Activated naive CD8-positive, alpha-beta T cell (primary cell): ENCODE measurements at regions not wholly inside any gene's neighbourhood (a gene's known extent, or its start where the extent isn't known, plus 50 kb on each side); places are given as distances from the start of the nearest gene placed in this dataset.
"Not testable (repeated sequence)": the region's sequence is repeated elsewhere in the genome, so short reads cannot be mapped to it uniquely, and the experiment has no call there.

Source experiments
- H3K27ac Mint-ChIP-seq: one replicate; pipeline ENCODE4 v1.8.0; 2021; ENCODE audit warnings: mixed read lengths
- H3K27me3 Mint-ChIP-seq: one replicate; pipeline ENCODE4 v1.8.0; 2021; ENCODE audit warnings: mixed read lengths
- H3K36me3 Mint-ChIP-seq: one replicate; pipeline ENCODE4 v1.8.0; 2021; ENCODE audit warnings: mixed read lengths
- H3K4me1 Mint-ChIP-seq: one replicate; pipeline ENCODE4 v1.8.0; 2021; ENCODE audit warnings: low read depth, mixed read lengths
- H3K4me3 Mint-ChIP-seq: one replicate; pipeline ENCODE4 v1.8.0; 2021; ENCODE audit warnings: mild to moderate bottlenecking, mixed read lengths
- H3K9me3 Mint-ChIP-seq: one replicate; pipeline ENCODE4 v1.8.0; 2021; ENCODE audit warnings: low read depth, mixed read lengths

GRCh38 chr21:14646893-14647292 lies 100.8 kb upstream of the SAMSN1 start:
- no peaks in the 10 kb centered on the region for H3K4me1 Mint-ChIP-seq
- no peak overlapping the region for H3K4me3 Mint-ChIP-seq
- H3K9me3 Mint-ChIP-seq: peaks cover 16% of the 10 kb centered on the region
- H3K27ac Mint-ChIP-seq: no peak overlapping the region
- peaks cover 19% of the 10 kb centered on the region for H3K36me3 Mint-ChIP-seq
- H3K27me3 Mint-ChIP-seq: no peaks in the 10 kb centered on the region

DNA sequence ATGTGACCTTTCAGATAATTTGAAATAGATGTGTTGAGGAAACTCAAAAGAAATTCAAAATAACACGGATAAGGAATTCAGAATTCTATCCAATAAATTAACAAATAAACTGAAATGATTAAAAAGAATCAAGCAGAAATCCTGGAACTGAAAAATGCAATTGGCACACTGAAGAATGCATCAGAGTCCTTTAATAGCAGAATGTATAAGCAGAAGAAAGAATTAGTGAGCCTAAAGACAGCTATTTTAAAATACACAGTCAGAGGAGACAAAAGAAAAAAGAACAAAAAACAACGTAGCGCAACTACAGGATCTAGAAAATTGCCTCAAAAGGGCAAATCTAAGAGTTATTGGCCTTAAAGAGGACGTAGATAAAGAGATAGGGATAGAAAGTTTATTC lies 99.6 kb upstream of the SAMSN1 start:
- Mint-ChIP-seq H3K27me3 (no peaks in the 10 kb centered on the region), H3K36me3 (peaks cover 19% of the 10 kb centered on the region), H3K27ac (no peak overlapping the region), H3K4me1 (no peaks in the 10 kb centered on the region), H3K4me3 (no peak overlapping the region), H3K9me3 (peaks cover 16% of the 10 kb centered on the region)

GRCh38 chr21:14632359-14632758 lies 86.2 kb upstream of the SAMSN1 start:
- Mint-ChIP-seq H3K4me1 (peaks cover 17% of the 10 kb centered on the region), H3K4me3 (no peak overlapping the region), H3K27ac (no peak overlapping the region), H3K9me3 (no peaks in the 10 kb centered on the region), H3K27me3 (no peaks in the 10 kb centered on the region), H3K36me3 (no peaks in the 10 kb centered on the region)

- Mint-ChIP-seq H3K36me3 (no peaks in the 10 kb centered on the region), H3K4me1 (peaks cover 17% of the 10 kb centered on the region), H3K27ac (peak overlapping the region; percentile 88), H3K4me3 (peak overlapping the region; percentile 14), H3K27me3 (no peaks in the 10 kb centered on the region), H3K9me3 (no peaks in the 10 kb centered on the region)
Observed at GRCh38 chr21:14630556-14631069, 84.5 kb upstream of the SAMSN1 start.

- no peak overlapping the region for H3K4me3 Mint-ChIP-seq
- H3K9me3 Mint-ChIP-seq: no peaks in the 10 kb centered on the region
- no peak overlapping the region for H3K27ac Mint-ChIP-seq
- peaks cover 17% of the 10 kb centered on the region for H3K4me1 Mint-ChIP-seq
- H3K36me3 Mint-ChIP-seq: no peaks in the 10 kb centered on the region
- H3K27me3 Mint-ChIP-seq: no peaks in the 10 kb centered on the region
Observed at GRCh38 chr21:14629461-14629860, 83.3 kb upstream of the SAMSN1 start.

- not testable (repeated sequence) for H3K36me3 Mint-ChIP-seq, H3K4me3 Mint-ChIP-seq
- H3K9me3 Mint-ChIP-seq: peaks cover 19% of the 10 kb centered on the region
Observed at GRCh38 chr21:14623079-14623478, 77.0 kb upstream of the SAMSN1 start.

DNA sequence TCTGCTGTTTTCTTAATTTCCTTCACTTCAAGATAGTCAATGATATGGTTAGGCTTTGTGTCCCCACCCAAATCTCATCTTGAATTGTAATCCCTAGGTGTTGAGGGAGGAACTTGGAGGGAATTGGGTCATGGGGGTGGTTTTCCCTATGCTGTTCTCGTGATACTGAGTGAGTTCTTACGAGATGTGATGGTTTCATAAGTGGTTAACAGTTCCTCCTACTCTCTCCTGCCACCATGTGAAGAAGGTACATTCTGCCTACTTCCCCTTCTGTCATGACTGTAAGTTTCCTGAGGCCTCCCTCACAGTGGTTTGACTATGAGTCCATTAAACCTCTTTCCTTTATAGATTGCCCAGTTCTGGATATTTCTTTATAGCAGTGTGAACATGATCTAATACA lies 74.0 kb upstream of the SAMSN1 start:
- H3K9me3 Mint-ChIP-seq: peaks cover 19% of the 10 kb centered on the region
- H3K27me3 Mint-ChIP-seq: no peaks in the 10 kb centered on the region
- peaks cover 25% of the 10 kb centered on the region for H3K4me1 Mint-ChIP-seq
- H3K36me3 Mint-ChIP-seq: peaks cover 5% of the 10 kb centered on the region
- H3K4me3 Mint-ChIP-seq: no peak overlapping the region
- peak overlapping the region; percentile 47 for H3K27ac Mint-ChIP-seq

More at GRCh38 chr21:14623079-14623478, 77.0 kb upstream of the SAMSN1 start:
- not testable (repeated sequence) for H3K27ac Mint-ChIP-seq, H3K27me3 Mint-ChIP-seq
- peaks cover 12% of the 10 kb centered on the region for H3K4me1 Mint-ChIP-seq

DNA sequence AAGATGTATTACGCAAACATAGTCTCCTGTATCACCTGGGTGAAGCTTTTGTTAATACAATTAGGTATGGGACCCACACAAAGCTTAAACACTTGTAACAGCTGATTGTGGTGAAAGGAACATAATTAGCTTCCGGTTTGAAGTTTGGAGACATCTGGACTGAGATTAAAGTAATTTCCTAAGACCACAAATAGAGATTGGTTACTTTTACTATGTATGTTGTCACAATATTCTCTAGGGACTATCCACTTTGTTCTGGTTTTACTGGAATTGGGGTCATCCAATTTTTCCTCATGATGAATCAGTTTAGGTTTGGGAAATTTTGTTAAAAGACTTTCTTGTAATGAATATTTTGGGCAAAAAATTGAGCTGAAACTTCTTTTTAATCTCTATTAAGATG lies 71.8 kb upstream of the SAMSN1 start:
- H3K27me3 Mint-ChIP-seq: no peaks in the 10 kb centered on the region
- peaks cover 25% of the 10 kb centered on the region for H3K4me1 Mint-ChIP-seq
- H3K4me3 Mint-ChIP-seq: no peak overlapping the region
- H3K36me3 Mint-ChIP-seq: peaks cover 5% of the 10 kb centered on the region
- H3K27ac Mint-ChIP-seq: no peak overlapping the region
- peaks cover 15% of the 10 kb centered on the region for H3K9me3 Mint-ChIP-seq

DNA sequence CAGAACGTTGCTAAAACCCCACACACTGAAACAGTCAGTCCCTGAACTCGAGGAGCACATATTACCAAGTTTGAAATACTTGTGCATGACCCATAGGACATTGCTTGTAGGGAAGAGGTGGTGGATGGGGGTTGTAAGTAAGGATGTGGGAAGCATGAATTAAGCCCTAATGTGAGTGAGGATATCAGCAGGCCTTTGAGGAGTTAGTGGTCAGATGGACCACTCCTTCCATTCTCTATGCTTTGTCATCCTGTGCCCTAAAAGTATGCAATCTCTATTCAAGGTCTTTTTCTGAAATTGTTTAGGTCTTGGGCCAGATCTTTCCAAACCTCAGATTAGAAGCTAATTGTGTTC lies 70.9 kb upstream of the SAMSN1 start:
- Mint-ChIP-seq H3K36me3 (peaks cover 2% of the 10 kb centered on the region), H3K4me3 (no peak overlapping the region), H3K4me1 (peaks cover 25% of the 10 kb centered on the region), H3K27ac (no peak overlapping the region), H3K27me3 (no peaks in the 10 kb centered on the region), H3K9me3 (peaks cover 11% of the 10 kb centered on the region)

DNA sequence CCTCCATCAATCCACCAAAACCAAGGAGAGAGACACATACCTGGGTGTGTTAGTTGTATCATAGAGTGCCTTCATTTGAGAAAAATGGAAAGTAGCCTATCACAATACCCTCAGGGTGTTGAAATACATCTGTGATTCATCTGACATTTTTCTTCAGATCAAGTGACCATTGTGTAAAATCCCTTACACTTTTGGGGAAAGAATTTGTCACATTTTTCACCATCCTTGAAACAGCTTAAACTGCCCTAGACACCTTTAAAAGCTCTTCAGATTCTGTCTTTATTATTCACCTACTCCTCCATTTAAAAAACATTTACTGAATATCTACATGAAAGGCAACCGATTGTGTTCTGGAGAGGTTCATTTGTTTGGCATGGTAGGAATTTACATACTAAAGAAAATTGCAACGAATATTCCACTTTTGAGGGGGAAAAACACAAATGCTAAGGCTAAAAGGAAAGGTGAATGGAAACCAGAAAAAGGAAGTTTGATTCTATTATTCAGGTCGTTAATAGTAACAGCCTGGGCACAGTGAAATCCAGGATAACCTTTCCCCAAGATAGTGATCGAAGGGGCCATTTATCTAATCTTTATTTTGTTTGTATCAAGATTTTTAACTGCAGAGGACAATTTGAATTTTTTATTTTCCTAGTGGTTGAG lies 70.4 kb upstream of the SAMSN1 start:
- Mint-ChIP-seq H3K4me1 (peaks cover 25% of the 10 kb centered on the region), H3K36me3 (peaks cover 2% of the 10 kb centered on the region), H3K4me3 (no peak overlapping the region)

GRCh38 chr21:14615359-14615974 lies 69.4 kb upstream of the SAMSN1 start:
- H3K4me1 Mint-ChIP-seq: peaks cover 24% of the 10 kb centered on the region
- H3K27me3 Mint-ChIP-seq: no peaks in the 10 kb centered on the region
- no peak overlapping the region for H3K4me3 Mint-ChIP-seq
- H3K27ac Mint-ChIP-seq: no peak overlapping the region
- H3K36me3 Mint-ChIP-seq: peaks cover 2% of the 10 kb centered on the region
- peaks cover 10% of the 10 kb centered on the region for H3K9me3 Mint-ChIP-seq

More for the DNA sequence above, 70.4 kb upstream of the SAMSN1 start:
- no peaks in the 10 kb centered on the region for H3K27me3 Mint-ChIP-seq
- peaks cover 11% of the 10 kb centered on the region for H3K9me3 Mint-ChIP-seq
- H3K27ac Mint-ChIP-seq: peak overlapping the region; percentile 50

- Mint-ChIP-seq H3K4me1 (peaks cover 24% of the 10 kb centered on the region), H3K4me3 (no peak overlapping the region), H3K27ac (no peak overlapping the region), H3K9me3 (no peaks in the 10 kb centered on the region), H3K36me3 (no peaks in the 10 kb centered on the region), H3K27me3 (no peaks in the 10 kb centered on the region)
Observed at GRCh38 chr21:14614287-14614686, 68.2 kb upstream of the SAMSN1 start.

DNA sequence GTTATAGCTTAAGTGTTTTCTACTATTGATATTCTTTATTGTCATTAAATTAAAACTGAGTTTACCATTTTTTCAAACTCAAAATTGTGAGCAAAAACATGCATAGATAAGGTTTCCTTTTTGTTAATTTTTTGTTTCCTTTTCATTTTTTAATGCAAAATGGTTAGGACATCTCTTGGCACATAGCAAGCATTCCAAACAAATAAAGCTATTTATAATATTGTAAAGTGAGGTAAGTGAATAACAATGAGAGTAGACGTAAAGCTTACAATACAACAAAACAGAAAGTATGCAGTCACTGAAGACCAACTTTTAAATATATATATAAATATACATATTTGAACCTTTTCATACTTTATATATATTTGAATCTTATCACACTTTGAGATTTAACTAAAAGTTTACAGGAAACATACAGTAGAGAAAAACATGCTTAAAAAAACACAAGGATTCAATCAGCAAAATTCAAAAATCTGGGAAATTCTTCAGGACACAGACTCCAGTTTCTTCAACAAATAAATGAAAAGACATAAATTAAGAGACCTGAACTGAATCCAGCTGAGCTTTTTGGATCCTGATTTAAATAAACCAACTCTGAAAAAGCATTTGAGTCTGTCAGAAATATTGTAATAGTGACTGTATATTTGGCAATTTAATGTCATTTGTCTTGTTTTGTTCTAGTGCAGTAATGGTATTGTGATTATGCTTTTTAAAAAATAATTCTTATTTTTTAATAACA lies 67.5 kb upstream of the SAMSN1 start:
- Mint-ChIP-seq H3K4me3 (no peak overlapping the region), H3K9me3 (no peaks in the 10 kb centered on the region), H3K27me3 (no peaks in the 10 kb centered on the region), H3K36me3 (no peaks in the 10 kb centered on the region), H3K4me1 (peaks cover 25% of the 10 kb centered on the region), H3K27ac (no peak overlapping the region)

- H3K4me1 Mint-ChIP-seq: peaks cover 12% of the 10 kb centered on the region
- not testable (repeated sequence) for H3K27me3 Mint-ChIP-seq, H3K4me3 Mint-ChIP-seq, H3K27ac Mint-ChIP-seq, H3K9me3 Mint-ChIP-seq, H3K36me3 Mint-ChIP-seq
Observed at GRCh38 chr21:14610119-14610518, 64.0 kb upstream of the SAMSN1 start.

DNA sequence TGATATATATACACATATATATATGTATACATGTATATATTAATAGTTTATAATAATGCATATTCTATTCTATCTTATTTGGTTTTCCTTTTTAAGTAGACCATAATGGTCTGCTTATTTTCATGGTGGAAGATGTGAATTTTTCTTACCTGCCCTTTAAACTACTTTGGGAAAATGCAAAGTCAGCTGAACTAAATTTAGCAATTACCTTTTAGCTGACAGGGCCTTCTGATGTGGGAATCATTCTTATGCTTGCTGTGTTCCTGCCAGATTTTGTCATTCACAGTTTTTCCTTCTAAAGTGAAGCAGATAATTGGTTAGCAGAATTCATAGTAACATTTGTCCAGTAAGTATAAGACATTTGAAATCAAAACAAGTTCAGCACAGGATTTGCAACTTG lies 63.2 kb upstream of the SAMSN1 start:
- no peak overlapping the region for H3K27ac Mint-ChIP-seq
- no peak overlapping the region for H3K4me3 Mint-ChIP-seq
- no peaks in the 10 kb centered on the region for H3K36me3 Mint-ChIP-seq
- no peaks in the 10 kb centered on the region for H3K27me3 Mint-ChIP-seq
- H3K9me3 Mint-ChIP-seq: no peaks in the 10 kb centered on the region
- peaks cover 12% of the 10 kb centered on the region for H3K4me1 Mint-ChIP-seq
